KBM-7 (cell line): ENCODE measurements at regions not wholly inside any gene's neighbourhood (a gene's known extent, or its start where the extent isn't known, plus 50 kb on each side); places are given as distances from the start of the nearest gene placed in this dataset.

ENCODE experiments used
- DNase-seq: peaks from one replicate; pipeline ENCODE4 v3.0.0-alpha.2; 2015
- in situ Hi-C: fragments of 300-500 bp; cut with MboI; formaldehyde crosslinking; loops from 2 replicates; pipeline ENCODE4 v1.14.3; 2020; ENCODE audit warnings: low sequenced_read_pairs, low pct_unique_long_range_greater_than_20kb, mixed read lengths

DNA sequence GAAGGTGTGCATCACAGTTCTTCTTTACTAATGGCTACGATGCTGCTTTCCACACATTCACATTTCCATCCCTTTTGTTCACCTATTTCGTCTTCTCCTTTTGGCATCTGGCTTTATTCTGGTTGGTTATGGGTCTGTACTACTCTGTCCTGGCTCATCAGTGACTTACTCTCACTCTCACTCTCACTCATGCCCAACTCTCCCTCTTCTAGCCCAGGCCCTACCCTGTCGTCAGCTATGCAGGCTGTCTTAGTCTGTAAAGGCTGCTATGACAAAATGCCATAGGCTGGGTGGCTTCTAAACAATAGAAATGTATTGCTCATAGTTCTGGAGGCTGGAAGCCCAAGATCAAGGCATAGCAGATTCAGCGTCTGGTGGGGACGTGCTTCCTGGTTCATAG lies 105.6 kb upstream of the PUDP start:
- no peak for DNase-seq
- in situ Hi-C loops: no loop called here

DNA sequence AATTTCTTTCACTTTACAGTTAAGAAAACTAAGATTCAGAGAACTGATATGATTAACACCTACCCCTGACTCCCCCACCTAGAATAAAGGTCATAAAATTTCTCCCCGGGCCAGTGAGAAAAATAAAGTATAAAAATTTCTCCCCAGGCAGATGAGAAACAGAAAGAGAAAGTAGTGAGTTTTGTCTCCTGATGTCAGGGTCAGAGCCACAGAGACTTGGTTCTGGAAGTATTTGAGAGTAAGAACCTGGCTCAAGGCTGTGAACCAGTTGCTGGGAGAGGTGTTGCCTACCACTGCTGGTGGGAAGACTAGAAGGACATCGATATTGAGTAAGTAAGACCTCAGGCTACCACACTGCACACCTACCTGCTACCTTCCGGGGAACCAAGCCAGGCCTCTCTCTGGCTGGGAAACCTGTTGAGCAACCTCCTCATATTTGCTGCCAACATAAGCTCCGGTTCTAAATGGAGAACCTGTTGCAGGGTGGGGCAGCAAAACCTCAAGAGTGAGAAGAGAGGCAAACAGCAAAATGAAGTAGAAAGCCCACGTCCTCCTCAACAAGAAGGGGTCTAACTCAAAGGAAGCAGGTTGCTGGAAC lies 104.2 kb upstream of the PUDP start:
- in situ Hi-C loops: no loop called here
- no peak for DNase-seq

- DNase-seq: no peak
- in situ Hi-C loops: no loop called here
Observed at GRCh38 chrX:7247346-7247745, 99.4 kb upstream of the PUDP start.

GRCh38 chrX:7244405-7244804 lies 96.5 kb upstream of the PUDP start:
- in situ Hi-C loops: no loop called here
- no peak for DNase-seq

DNA sequence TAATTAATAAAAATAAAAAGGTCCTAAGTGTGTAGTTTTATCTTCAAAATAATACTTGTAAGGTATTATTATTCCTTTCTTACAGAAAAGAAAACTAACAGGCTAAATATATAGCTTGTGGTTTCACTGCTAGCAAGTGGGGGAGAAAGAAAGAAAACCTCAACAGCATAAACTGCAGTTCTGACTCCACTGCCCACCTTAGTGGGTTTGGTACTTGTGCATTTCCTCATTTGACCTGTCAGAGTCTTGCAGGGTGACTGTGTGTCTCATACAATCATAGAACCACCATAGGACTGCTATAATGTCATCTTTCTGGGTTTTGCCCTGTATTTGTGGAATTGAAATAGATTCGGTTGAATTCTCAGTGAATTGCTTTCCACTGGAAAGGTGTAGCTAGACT lies 94.7 kb upstream of the PUDP start:
- in situ Hi-C loops: no loop called here
- no peak for DNase-seq

- DNase-seq: no peak
- in situ Hi-C loops: no loop called here
Observed at GRCh38 chrX:7240929-7241328, 93.0 kb upstream of the PUDP start.

DNA sequence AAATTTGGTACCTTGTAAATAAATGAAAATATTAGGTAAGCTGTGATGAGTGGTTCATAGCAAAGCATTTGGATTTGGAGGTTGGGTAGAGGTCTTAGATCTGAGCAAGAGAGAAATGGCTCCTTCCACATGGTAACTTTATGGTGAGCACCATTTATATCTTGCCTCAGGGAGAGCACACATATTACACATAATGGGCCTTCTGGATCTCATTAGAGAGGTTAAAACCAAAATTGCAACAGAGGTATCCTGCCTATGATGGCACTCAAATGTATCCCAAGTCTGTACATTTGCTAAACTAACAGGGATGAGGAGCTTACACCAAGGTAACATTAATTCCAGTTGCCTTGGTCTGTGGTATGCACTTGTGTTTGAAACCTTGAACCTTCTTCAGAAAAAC lies 87.1 kb upstream of the PUDP start:
- in situ Hi-C loops: no loop called here
- no peak for DNase-seq

- in situ Hi-C loops: no loop called here
- DNase-seq: no peak
Observed at GRCh38 chrX:7233580-7234406, 85.8 kb upstream of the PUDP start.

- in situ Hi-C loops: no loop called here
- DNase-seq: no peak
Observed at GRCh38 chrX:7228226-7228625, 80.3 kb upstream of the PUDP start.

DNA sequence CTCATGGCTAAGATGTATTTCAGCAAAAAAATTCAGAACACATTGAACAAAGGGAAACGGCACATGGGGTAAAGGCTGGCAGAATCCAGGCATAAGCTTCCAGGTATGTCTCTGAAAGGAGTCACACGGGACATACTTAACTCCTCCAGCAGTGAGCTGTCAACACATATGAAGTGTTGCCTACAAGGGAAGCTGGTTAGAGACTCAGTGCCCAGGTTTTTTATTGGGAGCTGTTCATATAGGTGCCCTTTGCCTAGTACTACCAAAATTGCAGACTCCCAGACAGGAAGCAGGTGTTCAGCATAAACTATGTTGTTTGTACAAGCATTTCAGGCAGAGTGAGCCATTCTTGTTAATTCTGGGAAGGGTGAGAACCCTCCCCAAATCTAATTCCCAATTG lies 77.4 kb upstream of the PUDP start:
- no peak for DNase-seq
- in situ Hi-C loops: no loop called here

- DNase-seq: no peak
- in situ Hi-C loops: no loop called here
Observed at GRCh38 chrX:7223271-7223670, 75.3 kb upstream of the PUDP start.

DNA sequence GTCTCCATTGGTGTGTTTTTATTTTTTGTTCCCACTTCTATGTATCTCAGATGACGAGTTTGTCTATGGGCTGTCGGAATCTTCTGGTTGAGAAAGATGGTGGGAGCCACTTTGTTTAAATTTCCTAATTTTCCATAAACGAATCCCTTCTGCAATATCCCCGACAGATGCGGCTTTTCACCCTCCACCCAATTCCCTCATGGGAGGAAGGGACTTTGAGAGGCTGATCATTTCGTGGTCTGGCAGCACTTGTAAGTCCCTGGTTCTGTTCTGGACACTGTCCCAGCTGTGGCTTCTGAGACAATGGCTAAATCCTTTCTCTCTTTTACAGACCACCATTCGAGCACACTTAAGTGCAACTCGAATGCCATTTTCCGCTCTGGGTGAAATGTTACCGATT lies 72.2 kb upstream of the PUDP start:
- in situ Hi-C loops: no loop called here
- DNase-seq: no peak

- in situ Hi-C loops: no loop called here
- no peak for DNase-seq
Observed at GRCh38 chrX:7219153-7219705, 71.3 kb upstream of the PUDP start.

DNA sequence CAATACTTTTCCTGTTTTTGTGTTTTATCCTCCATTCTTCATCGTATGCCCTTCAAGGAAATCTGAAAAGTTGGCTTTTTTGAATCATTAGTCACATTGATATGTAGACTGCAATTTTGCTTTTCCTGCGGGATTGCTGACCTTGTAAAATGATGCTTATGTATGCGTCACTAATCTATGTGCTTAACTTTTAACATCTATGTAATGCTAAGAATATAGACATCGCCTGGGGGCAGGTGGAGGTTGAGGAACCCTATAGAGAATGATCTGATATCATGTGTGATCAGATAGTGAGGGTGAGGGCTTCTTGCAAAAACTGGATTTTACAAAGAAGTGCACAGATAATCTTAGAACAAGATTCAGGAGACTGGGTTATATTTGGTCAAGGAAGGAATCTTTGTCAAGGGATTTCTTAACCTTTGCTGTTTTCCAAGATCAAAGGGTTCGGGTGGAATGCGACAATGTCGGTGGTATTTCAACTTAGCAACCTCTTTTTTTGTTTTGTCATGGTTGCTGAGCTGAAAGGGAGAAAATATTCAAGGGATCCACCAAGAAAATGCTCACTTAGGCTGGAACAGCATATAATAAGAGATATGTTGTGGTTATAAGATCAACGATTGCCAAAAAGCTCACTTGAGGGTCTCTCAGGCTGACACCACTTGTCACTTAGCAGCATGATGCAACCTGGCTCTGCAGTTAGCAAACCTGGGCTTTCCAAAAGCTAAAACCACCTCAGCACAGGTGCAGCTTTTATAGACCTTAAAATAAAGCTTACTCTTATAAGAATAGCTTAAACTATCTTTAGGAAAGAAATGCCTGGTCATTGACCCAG lies 70.6 kb upstream of the PUDP start:
- in situ Hi-C loops: no loop called here
- DNase-seq: no peak

GRCh38 chrX:7216981-7217587 lies 69.1 kb upstream of the PUDP start:
- DNase-seq: no peak

GRCh38 chrX:7215842-7216241 lies 67.9 kb upstream of the PUDP start:
- DNase-seq: no peak
- in situ Hi-C loops: no loop called here

More at GRCh38 chrX:7216981-7217587, 69.1 kb upstream of the PUDP start:
- in situ Hi-C loops: no loop called here

GRCh38 chrX:7214251-7214650 lies 66.3 kb upstream of the PUDP start:
- no peak for DNase-seq
- in situ Hi-C loops: no loop called here

DNA sequence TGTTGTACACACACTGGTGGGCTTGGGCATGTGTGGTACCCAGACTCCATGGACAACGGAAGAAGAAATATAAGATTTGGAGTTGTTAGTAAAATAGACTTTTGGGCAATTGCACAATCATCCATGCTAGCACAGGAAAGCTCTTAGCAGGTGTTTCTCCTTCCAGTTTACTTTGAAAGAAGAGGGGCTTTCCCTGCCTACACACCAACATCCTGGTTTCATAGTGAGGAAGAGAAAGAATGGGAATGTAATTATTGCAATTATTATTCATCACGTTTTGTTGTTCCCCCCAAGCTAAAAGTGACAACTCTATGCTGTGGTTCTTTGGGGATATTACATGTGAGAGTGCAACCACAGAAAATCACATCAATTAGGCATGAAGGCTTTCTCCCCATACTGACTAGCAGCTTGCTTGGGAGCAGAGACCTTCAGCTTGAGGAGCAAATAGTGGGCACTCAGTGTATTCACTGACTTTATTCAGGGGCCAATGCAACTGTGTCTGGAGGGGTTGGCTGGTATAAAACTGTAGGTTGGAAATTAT lies 57.2 kb upstream of the PUDP start:
- in situ Hi-C loops: no loop called here
- no peak for DNase-seq

GRCh38 chrX:7204619-7205018 lies 56.7 kb upstream of the PUDP start:
- in situ Hi-C loops: no loop called here
- no peak for DNase-seq
